HL-60 (cell line): ENCODE measurements at regions not wholly inside any gene's neighbourhood (a gene's known extent, or its start where the extent isn't known, plus 50 kb on each side); places are given as distances from the start of the nearest gene placed in this dataset.

Experiments used
- DNase-seq, 2 experiments: peaks; one replicate each; pipeline ENCODE4 v3.0.0-alpha.2; 2010 to 2020; ENCODE audit warnings: low read depth in 1 of 2, low spot score in 1 of 2
- H3K27ac ChIP-seq: fragments of 250-450 bp; sonication (Bioruptor Pico); replicated peaks from 2 replicates; pipeline ENCODE4 v1.5.1; 2020; ENCODE audit warnings: mild to moderate bottlenecking, moderate library complexity
- H3K27me3 ChIP-seq: fragments of 250-450 bp; sonication (Bioruptor Pico); 2 replicates; pipeline ENCODE4 v1.5.1; 2021; ENCODE audit warnings: mild to moderate bottlenecking, moderate library complexity; ENCODE audit not compliant: insufficient read depth, poor library complexity, severe bottlenecking
- H3K4me3 ChIP-seq: replicated peaks from 2 replicates; pipeline ENCODE4 v1.5.1; 2011; ENCODE audit warnings: mild to moderate bottlenecking, control low read depth, low read length; ENCODE audit not compliant: insufficient read depth
- GABPA ChIP-seq: IDR thresholded peaks from 2 replicates; pipeline ENCODE4 v1.6.1; 2012; ENCODE audit warnings: low read depth
- POLR2AphosphoS5 ChIP-seq: IDR thresholded peaks from 2 replicates; pipeline ENCODE4 v1.6.1; 2012; ENCODE audit warnings: low read depth
- SPI1 ChIP-seq: IDR thresholded peaks from 2 replicates; pipeline ENCODE4 v1.6.1; 2012; ENCODE audit warnings: low read depth, mild to moderate bottlenecking, borderline replicate concordance
- TF ChIP-seq, protein P1 (sequence below): IDR thresholded peaks from one replicate; pipeline ENCODE4 v1.5.1; 2011; ENCODE audit warnings: low read length, control low read depth, inconsistent platforms; ENCODE audit not compliant: insufficient read depth
- TF ChIP-seq, protein P2 (sequence below): IDR thresholded peaks from 2 replicates; pipeline ENCODE4 v1.6.1; 2012; ENCODE audit warnings: low read depth; ENCODE audit not compliant: insufficient replicate concordance

DNA sequence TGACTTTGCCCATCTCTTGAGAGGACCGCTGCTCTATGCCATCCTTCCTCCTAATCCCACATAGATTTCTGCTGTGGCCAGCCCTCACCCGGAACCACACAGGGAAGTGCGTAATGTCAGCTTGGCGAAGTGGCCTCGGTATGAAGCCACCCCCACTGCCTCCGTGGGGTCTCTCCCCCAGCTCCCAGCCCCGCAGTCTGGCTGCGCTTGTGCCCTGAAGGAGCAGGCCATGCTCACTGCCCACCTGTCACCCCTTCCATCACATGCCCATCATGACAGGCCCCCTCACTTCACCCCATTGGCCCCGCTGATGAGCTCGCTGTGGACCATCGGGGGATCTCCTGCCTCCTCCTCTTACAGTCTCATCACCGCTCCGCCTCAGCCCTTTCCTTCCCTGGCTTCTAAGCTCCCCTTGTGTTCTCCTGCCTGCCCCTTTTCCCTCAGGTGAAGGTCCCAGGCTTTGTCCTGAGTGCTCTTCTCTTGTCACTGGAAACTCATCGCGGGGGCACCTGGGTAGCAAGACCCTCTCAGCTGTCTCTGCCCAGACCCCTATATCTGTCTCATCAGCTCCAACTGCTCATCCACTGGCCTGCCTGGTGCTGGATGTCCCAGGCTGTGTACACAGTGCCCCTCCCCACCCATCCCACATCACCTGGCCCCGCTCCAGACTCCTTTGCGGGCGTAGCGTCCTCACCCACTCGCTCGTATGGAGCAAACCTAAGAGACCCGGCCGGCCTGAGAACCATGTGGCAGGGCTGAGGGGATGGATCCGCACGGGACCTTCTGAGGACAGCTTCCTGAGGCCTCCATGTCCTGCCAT lies 81.7 kb downstream of the GLI2 start:
- no peak for DNase-seq
- H3K4me3 ChIP-seq: no peak overlapping the region
- no peak overlapping the region for H3K27ac ChIP-seq
- H3K27me3 ChIP-seq: no peaks in the 10 kb centered on the region
- TF ChIP-seq SPI1 (no peak), GABPA (no peak), POLR2AphosphoS5 (no peak)
- TF ChIP-seq, protein P1, sequence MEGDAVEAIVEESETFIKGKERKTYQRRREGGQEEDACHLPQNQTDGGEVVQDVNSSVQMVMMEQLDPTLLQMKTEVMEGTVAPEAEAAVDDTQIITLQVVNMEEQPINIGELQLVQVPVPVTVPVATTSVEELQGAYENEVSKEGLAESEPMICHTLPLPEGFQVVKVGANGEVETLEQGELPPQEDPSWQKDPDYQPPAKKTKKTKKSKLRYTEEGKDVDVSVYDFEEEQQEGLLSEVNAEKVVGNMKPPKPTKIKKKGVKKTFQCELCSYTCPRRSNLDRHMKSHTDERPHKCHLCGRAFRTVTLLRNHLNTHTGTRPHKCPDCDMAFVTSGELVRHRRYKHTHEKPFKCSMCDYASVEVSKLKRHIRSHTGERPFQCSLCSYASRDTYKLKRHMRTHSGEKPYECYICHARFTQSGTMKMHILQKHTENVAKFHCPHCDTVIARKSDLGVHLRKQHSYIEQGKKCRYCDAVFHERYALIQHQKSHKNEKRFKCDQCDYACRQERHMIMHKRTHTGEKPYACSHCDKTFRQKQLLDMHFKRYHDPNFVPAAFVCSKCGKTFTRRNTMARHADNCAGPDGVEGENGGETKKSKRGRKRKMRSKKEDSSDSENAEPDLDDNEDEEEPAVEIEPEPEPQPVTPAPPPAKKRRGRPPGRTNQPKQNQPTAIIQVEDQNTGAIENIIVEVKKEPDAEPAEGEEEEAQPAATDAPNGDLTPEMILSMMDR: no peak
- TF ChIP-seq, protein P2, sequence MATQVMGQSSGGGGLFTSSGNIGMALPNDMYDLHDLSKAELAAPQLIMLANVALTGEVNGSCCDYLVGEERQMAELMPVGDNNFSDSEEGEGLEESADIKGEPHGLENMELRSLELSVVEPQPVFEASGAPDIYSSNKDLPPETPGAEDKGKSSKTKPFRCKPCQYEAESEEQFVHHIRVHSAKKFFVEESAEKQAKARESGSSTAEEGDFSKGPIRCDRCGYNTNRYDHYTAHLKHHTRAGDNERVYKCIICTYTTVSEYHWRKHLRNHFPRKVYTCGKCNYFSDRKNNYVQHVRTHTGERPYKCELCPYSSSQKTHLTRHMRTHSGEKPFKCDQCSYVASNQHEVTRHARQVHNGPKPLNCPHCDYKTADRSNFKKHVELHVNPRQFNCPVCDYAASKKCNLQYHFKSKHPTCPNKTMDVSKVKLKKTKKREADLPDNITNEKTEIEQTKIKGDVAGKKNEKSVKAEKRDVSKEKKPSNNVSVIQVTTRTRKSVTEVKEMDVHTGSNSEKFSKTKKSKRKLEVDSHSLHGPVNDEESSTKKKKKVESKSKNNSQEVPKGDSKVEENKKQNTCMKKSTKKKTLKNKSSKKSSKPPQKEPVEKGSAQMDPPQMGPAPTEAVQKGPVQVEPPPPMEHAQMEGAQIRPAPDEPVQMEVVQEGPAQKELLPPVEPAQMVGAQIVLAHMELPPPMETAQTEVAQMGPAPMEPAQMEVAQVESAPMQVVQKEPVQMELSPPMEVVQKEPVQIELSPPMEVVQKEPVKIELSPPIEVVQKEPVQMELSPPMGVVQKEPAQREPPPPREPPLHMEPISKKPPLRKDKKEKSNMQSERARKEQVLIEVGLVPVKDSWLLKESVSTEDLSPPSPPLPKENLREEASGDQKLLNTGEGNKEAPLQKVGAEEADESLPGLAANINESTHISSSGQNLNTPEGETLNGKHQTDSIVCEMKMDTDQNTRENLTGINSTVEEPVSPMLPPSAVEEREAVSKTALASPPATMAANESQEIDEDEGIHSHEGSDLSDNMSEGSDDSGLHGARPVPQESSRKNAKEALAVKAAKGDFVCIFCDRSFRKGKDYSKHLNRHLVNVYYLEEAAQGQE: no peak

DNA sequence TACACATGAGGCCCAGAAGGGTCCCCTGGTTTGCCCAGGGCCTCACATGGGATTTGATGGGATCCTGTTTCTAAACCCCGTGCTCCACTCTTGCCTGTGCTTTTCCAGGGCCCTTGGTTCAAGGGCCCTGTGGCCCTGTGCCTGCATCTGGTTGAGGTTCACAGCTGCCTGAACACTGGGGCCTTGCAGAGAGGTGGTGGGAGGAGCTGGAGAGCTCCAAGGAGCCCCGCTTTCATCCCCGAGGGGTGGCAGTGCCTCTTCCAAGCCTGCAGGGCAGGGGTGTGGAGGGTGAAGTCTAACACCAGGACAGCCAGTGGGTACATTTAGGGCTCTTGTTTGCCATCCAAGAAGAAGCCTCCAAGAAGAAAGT lies 82.3 kb downstream of the GLI2 start:
- no peak overlapping the region for H3K27ac ChIP-seq
- DNase-seq: no peak
- TF ChIP-seq, protein P1: no peak
- no peak for TF ChIP-seq SPI1
- TF ChIP-seq, protein P2: no peak
- TF ChIP-seq POLR2AphosphoS5: no peak
- TF ChIP-seq GABPA: no peak
- H3K4me3 ChIP-seq: no peak overlapping the region
- H3K27me3 ChIP-seq: no peaks in the 10 kb centered on the region

DNA sequence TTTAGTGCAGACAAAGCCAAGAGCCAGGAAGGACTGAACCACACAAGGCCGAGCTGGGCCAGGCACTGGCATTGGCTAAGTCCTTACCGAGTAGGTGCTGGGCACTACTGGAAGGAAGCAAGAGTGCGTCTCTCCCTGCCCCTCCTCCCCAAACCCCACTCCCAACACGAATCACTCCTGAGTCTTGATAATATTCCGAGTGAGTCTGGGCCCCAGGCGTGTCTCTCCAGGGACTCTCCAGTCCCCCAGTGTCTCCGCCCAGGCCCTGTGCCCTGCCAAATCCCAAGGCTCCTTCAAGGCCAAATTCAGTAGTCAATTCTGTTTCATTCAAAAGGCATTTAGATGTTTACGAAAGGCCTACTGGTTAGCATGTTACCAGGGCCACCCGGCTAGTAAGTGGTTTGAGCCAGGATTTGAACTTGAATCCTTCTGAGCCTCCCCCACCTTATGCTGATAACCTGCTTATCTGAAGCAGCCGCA lies 82.8 kb downstream of the GLI2 start:
- no peaks in the 10 kb centered on the region for H3K27me3 ChIP-seq
- H3K27ac ChIP-seq: no peak overlapping the region
- no peak overlapping the region for H3K4me3 ChIP-seq
- TF ChIP-seq, protein P2: no peak
- no peak for TF ChIP-seq GABPA
- TF ChIP-seq, protein P1: no peak
- no peak for TF ChIP-seq SPI1
- TF ChIP-seq POLR2AphosphoS5: no peak
- DNase-seq: no peak
